ENCODE measurements at regions not wholly inside any gene's neighbourhood (a gene's known extent, or its start where the extent isn't known, plus 50 kb on each side); places are given as distances from the start of the nearest gene placed in this dataset.
"Not testable (repeated sequence)": the region's sequence is repeated elsewhere in the genome, so short reads cannot be mapped to it uniquely, and the experiment has no call there.

GRCh38 chr6:85283436-85283835 is 166.4 kb upstream of the NT5E start:
- Mint-ChIP-seq H3K9me3 (no peaks in the 10 kb centered on the region), H3K36me3 (ENCODE audit: low read depth) (no peaks in the 10 kb centered on the region), H3K4me3 (no peak overlapping the region), H3K27me3 (peaks cover 3% of the 10 kb centered on the region), H3K27ac (no peak overlapping the region), H3K4me1 (ENCODE audit: low read depth) (no peaks in the 10 kb centered on the region)
- ATAC-seq (no peak), DNase-seq (no peak)
- POLR2A ChIA-PET: no interaction called here
- CTCF ChIA-PET: no interaction called here
- no peak for TF ChIP-seq CTCF (IDR thresholded peaks at IDR 0.05)
- intact Hi-C loops (cut with micrococcal nuclease): no loop called here

- ATAC-seq (no peak), DNase-seq (no peak)
- ChIA-PET POLR2A (no interaction called here), CTCF (no interaction called here)
- Mint-ChIP-seq H3K4me3 (no peak overlapping the region), H3K27me3 (peaks cover 1% of the 10 kb centered on the region), H3K9me3 (peaks cover 4% of the 10 kb centered on the region), H3K36me3 (ENCODE audit: low read depth) (no peaks in the 10 kb centered on the region), H3K4me1 (ENCODE audit: low read depth) (no peaks in the 10 kb centered on the region), H3K27ac (no peak overlapping the region)
- no peak for TF ChIP-seq CTCF (IDR thresholded peaks at IDR 0.05)
- intact Hi-C loops (cut with micrococcal nuclease): no loop called here
Observed at GRCh38 chr6:85278466-85279035, 171.3 kb upstream of the NT5E start.

GRCh38 chr6:85276026-85276425 is 173.9 kb upstream of the NT5E start:
- ATAC-seq; CTCF ChIA-PET; H3K4me3 Mint-ChIP-seq; H3K27ac Mint-ChIP-seq; POLR2A ChIA-PET; intact Hi-C loops (cut with micrococcal nuclease); H3K4me1 Mint-ChIP-seq (ENCODE audit: low read depth); DNase-seq; H3K27me3 Mint-ChIP-seq; H3K9me3 Mint-ChIP-seq; H3K36me3 Mint-ChIP-seq (ENCODE audit: low read depth): not testable (repeated sequence)

- peaks cover 4% of the 10 kb centered on the region for H3K9me3 Mint-ChIP-seq
- DNase-seq (no peak), ATAC-seq (no peak)
- H3K4me1 Mint-ChIP-seq (ENCODE audit: low read depth): no peaks in the 10 kb centered on the region
- no peak for TF ChIP-seq CTCF (IDR thresholded peaks at IDR 0.05)
- H3K27me3 Mint-ChIP-seq: no peaks in the 10 kb centered on the region
- CTCF ChIA-PET: interaction anchor here (1.2 kb wide), 1 partner anchor 20 kb away, joined by 3 read pairs; no protein-coding TSS in a partner anchor
- H3K36me3 Mint-ChIP-seq (ENCODE audit: low read depth): no peaks in the 10 kb centered on the region
- H3K4me3 Mint-ChIP-seq: no peak overlapping the region
- intact Hi-C loops (cut with micrococcal nuclease): no loop called here
- POLR2A ChIA-PET: no interaction called here
- H3K27ac Mint-ChIP-seq: no peak overlapping the region
Observed at GRCh38 chr6:85275338-85275985, 174.4 kb upstream of the NT5E start.

GRCh38 chr6:85273870-85274269 is 176.0 kb upstream of the NT5E start:
- DNase-seq: no peak
- no peaks in the 10 kb centered on the region for H3K4me1 Mint-ChIP-seq (ENCODE audit: low read depth)
- intact Hi-C loops (cut with micrococcal nuclease): no loop called here
- no peak overlapping the region for H3K27ac Mint-ChIP-seq
- ChIA-PET CTCF (interaction anchor here (1.2 kb wide), 1 partner anchor 22 kb away, joined by 3 read pairs; no protein-coding TSS in a partner anchor), POLR2A (no interaction called here)
- TF ChIP-seq CTCF (IDR thresholded peaks at IDR 0.05): no peak
- H3K27me3 Mint-ChIP-seq: no peaks in the 10 kb centered on the region
- ATAC-seq: no peak
- H3K4me3 Mint-ChIP-seq: no peak overlapping the region
- no peaks in the 10 kb centered on the region for H3K36me3 Mint-ChIP-seq (ENCODE audit: low read depth)
- peaks cover 4% of the 10 kb centered on the region for H3K9me3 Mint-ChIP-seq
